ENCODE measurements at regions not wholly inside any gene's neighbourhood (a gene's known extent, or its start where the extent isn't known, plus 50 kb on each side); places are given as distances from the start of the nearest gene placed in this dataset.

GRCh38 chr2:21294446-21294845 is 170.7 kb downstream of the TDRD15 start:
- Histone ChIP-seq H3K27ac (ENCODE audit: low read depth, low read length) (no peak overlapping the region), H3K4me1 (ENCODE audit: control insufficient read depth, insufficient read depth, low read length) (peaks cover 2% of the 10 kb centered on the region), H3K4me3 (ENCODE audit: low read length) (no peak overlapping the region), H3K27me3 (ENCODE audit: control insufficient read depth, insufficient read depth, low read length) (no peaks in the 10 kb centered on the region), H3K9ac (ENCODE audit: low read length) (no peak overlapping the region), H3K36me3 (ENCODE audit: control insufficient read depth, insufficient read depth, low read length) (no peaks in the 10 kb centered on the region)

GRCh38 chr2:21299411-21299810 is 175.6 kb downstream of the TDRD15 start:
- Histone ChIP-seq H3K27ac (ENCODE audit: low read depth, low read length) (no peak overlapping the region), H3K9ac (ENCODE audit: low read length) (no peak overlapping the region), H3K4me1 (ENCODE audit: control insufficient read depth, insufficient read depth, low read length) (no peaks in the 10 kb centered on the region), H3K36me3 (ENCODE audit: control insufficient read depth, insufficient read depth, low read length) (no peaks in the 10 kb centered on the region), H3K4me3 (ENCODE audit: low read length) (no peak overlapping the region), H3K27me3 (ENCODE audit: control insufficient read depth, insufficient read depth, low read length) (no peaks in the 10 kb centered on the region)

- Histone ChIP-seq H3K4me3 (ENCODE audit: low read length) (no peak overlapping the region), H3K27me3 (ENCODE audit: control insufficient read depth, insufficient read depth, low read length) (no peaks in the 10 kb centered on the region), H3K9ac (ENCODE audit: low read length) (no peak overlapping the region), H3K27ac (ENCODE audit: low read depth, low read length) (no peak overlapping the region), H3K4me1 (ENCODE audit: control insufficient read depth, insufficient read depth, low read length) (no peaks in the 10 kb centered on the region), H3K36me3 (ENCODE audit: control insufficient read depth, insufficient read depth, low read length) (no peaks in the 10 kb centered on the region)
Measured at GRCh38 chr2:21301871-21302455, 178.2 kb downstream of the TDRD15 start.

- Histone ChIP-seq H3K36me3 (ENCODE audit: control insufficient read depth, insufficient read depth, low read length) (no peaks in the 10 kb centered on the region), H3K9ac (ENCODE audit: low read length) (no peak overlapping the region), H3K4me3 (ENCODE audit: low read length) (no peak overlapping the region), H3K27ac (ENCODE audit: low read depth, low read length) (no peak overlapping the region), H3K4me1 (ENCODE audit: control insufficient read depth, insufficient read depth, low read length) (no peaks in the 10 kb centered on the region), H3K27me3 (ENCODE audit: control insufficient read depth, insufficient read depth, low read length) (no peaks in the 10 kb centered on the region)
Measured at GRCh38 chr2:21303876-21304275, 180.1 kb downstream of the TDRD15 start.

DNA sequence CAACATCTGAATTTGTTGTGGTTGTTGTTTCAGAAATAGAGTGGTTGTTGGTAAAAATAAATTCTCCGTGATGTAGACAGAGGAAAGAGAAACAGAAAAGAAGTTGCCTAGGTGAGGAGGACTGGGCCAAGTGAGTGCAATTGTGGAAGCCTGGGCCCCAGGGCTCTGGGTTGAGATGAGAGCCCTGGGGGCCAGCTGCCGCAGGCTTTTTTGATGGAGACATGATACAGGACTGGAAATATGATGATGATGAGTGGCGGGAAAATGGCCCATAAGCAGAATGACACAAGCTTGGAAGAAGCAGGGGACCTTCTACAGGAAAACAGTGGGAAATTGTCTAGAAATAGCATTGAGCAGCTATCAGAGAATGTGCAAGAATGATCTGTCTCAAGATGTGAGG is 181.8 kb downstream of the TDRD15 start:
- no peak overlapping the region for H3K9ac ChIP-seq (ENCODE audit: low read length)
- no peak overlapping the region for H3K4me3 ChIP-seq (ENCODE audit: low read length)
- no peak overlapping the region for H3K27ac ChIP-seq (ENCODE audit: low read depth, low read length)
- no peaks in the 10 kb centered on the region for H3K36me3 ChIP-seq (ENCODE audit: control insufficient read depth, insufficient read depth, low read length)
- no peaks in the 10 kb centered on the region for H3K27me3 ChIP-seq (ENCODE audit: control insufficient read depth, insufficient read depth, low read length)
- no peaks in the 10 kb centered on the region for H3K4me1 ChIP-seq (ENCODE audit: control insufficient read depth, insufficient read depth, low read length)

DNA sequence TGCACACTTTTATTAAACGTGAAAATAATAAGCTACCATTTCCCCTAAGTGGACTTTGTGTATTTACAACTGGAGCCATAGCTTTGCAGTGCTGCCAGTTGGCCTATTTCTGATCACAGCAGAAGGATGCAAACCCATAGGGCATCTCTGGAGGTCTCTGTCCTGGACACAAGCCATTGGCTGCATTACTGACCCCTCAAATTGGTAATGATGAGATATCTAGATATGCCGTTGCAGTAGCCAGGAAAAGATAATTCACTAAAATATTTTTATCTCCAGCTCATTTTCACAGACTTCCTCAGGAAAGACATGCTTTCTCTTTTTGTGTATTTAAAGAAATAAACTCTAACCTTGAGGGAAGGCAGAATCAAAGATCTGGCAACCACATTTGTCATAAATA is 182.5 kb downstream of the TDRD15 start:
- Histone ChIP-seq H3K27me3 (ENCODE audit: control insufficient read depth, insufficient read depth, low read length) (no peaks in the 10 kb centered on the region), H3K4me1 (ENCODE audit: control insufficient read depth, insufficient read depth, low read length) (no peaks in the 10 kb centered on the region), H3K27ac (ENCODE audit: low read depth, low read length) (no peak overlapping the region), H3K4me3 (ENCODE audit: low read length) (no peak overlapping the region), H3K36me3 (ENCODE audit: control insufficient read depth, insufficient read depth, low read length) (no peaks in the 10 kb centered on the region), H3K9ac (ENCODE audit: low read length) (no peak overlapping the region)

GRCh38 chr2:21307037-21307436 is 183.3 kb downstream of the TDRD15 start:
- no peaks in the 10 kb centered on the region for H3K36me3 ChIP-seq (ENCODE audit: control insufficient read depth, insufficient read depth, low read length)

DNA sequence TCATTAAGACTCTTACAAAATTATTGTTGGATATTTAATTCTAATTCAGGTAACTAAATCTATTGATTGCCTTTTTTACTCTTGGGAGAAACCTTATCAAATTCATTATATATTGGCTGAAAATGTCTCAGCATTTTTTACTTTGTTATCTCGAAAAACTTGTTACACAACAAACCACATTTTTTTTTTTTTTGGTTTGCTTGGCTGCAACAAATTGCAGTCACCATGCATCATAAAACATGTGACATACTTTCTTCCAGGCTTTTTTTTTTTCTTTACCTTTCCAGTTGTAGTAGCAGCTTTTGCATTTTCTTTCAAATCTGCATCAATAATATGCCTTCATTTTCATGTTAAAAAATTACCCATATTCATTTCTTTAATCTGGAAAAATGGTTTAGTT is 186.7 kb downstream of the TDRD15 start:
- no peak overlapping the region for H3K9ac ChIP-seq (ENCODE audit: low read length)
- H3K4me3 ChIP-seq (ENCODE audit: low read length) = no peak overlapping the region
- no peaks in the 10 kb centered on the region for H3K36me3 ChIP-seq (ENCODE audit: control insufficient read depth, insufficient read depth, low read length)
- H3K4me1 ChIP-seq (ENCODE audit: control insufficient read depth, insufficient read depth, low read length) = peaks cover 3% of the 10 kb centered on the region
- no peak overlapping the region for H3K27ac ChIP-seq (ENCODE audit: low read depth, low read length)
- no peaks in the 10 kb centered on the region for H3K27me3 ChIP-seq (ENCODE audit: control insufficient read depth, insufficient read depth, low read length)

More at GRCh38 chr2:21307037-21307436, 183.3 kb downstream of the TDRD15 start:
- Histone ChIP-seq H3K9ac (ENCODE audit: low read length) (no peak overlapping the region), H3K4me3 (ENCODE audit: low read length) (no peak overlapping the region), H3K4me1 (ENCODE audit: control insufficient read depth, insufficient read depth, low read length) (no peaks in the 10 kb centered on the region), H3K27ac (ENCODE audit: low read depth, low read length) (no peak overlapping the region), H3K27me3 (ENCODE audit: control insufficient read depth, insufficient read depth, low read length) (no peaks in the 10 kb centered on the region)

DNA sequence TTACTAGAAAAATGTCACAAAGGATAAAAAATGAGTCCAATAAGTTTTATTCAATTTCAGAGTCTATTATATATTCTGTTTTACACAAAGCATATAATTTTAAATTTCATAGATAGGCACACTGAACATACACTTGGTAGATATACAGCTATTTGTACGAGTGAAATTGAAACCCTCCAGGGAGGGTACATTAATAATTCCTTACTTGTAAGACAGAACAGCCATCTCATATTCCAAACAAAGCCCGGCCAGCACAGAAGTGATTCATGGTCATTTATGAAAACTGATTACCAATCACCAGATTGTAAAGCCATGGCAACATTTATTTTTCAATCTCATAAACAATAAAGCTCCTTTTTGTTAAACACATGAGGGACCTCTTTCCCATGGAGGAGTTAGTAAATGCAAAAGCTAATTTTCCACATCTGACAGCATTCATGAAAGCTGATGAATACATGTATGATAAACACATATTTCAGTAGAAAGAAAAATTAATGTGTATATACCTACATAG is 190.6 kb downstream of the TDRD15 start:
- Histone ChIP-seq H3K27me3 (ENCODE audit: control insufficient read depth, insufficient read depth, low read length) (no peaks in the 10 kb centered on the region), H3K36me3 (ENCODE audit: control insufficient read depth, insufficient read depth, low read length) (no peaks in the 10 kb centered on the region), H3K27ac (ENCODE audit: low read depth, low read length) (no peak overlapping the region), H3K9ac (ENCODE audit: low read length) (no peak overlapping the region), H3K4me1 (ENCODE audit: control insufficient read depth, insufficient read depth, low read length) (peaks cover 3% of the 10 kb centered on the region), H3K4me3 (ENCODE audit: low read length) (no peak overlapping the region)

DNA sequence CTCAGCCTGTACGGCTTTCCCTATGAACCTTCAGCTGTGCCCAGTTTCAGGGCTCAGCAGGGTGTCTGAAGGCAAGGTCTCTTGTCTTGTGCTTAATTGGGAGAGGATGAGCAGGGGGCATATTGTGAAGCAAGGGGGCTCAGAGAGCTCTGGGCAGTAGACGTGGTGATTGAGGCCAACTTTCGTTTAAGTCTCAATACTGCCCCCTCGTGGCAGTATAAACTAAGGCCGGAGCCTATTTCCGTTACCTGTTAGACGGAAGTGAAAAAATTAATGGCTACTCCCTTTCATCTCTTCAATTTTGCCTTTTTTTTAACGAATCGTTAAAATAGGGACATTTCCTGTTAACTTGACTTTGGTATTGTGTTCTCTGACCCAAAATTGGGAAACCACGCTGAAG is 193.4 kb downstream of the TDRD15 start:
- no peaks in the 10 kb centered on the region for H3K36me3 ChIP-seq (ENCODE audit: control insufficient read depth, insufficient read depth, low read length)
- H3K4me3 ChIP-seq (ENCODE audit: low read length) = no peak overlapping the region
- H3K9ac ChIP-seq (ENCODE audit: low read length) = no peak overlapping the region
- no peak overlapping the region for H3K27ac ChIP-seq (ENCODE audit: low read depth, low read length)
- H3K4me1 ChIP-seq (ENCODE audit: control insufficient read depth, insufficient read depth, low read length) = peaks cover 3% of the 10 kb centered on the region
- no peaks in the 10 kb centered on the region for H3K27me3 ChIP-seq (ENCODE audit: control insufficient read depth, insufficient read depth, low read length)

DNA sequence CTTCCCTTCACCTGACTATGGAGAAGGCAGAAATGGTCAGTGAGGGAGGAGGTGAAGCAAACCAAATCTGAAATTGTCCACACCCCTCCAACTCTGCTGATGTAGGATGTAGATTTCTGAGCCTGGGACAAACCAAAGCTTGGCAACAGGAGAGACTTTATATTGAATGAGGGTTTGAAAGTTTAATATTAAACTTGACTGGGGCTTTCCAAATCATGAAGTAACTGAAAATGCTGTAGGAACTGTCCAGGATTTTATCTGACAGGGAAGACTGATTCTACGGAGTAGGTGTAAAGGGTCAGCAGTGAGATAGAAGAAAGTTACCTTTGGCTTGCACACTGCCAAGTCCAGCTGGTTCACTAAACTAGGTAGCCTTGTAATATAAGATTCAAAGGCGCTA is 194.5 kb downstream of the TDRD15 start:
- Histone ChIP-seq H3K36me3 (ENCODE audit: control insufficient read depth, insufficient read depth, low read length) (no peaks in the 10 kb centered on the region), H3K4me3 (ENCODE audit: low read length) (no peak overlapping the region), H3K4me1 (ENCODE audit: control insufficient read depth, insufficient read depth, low read length) (peaks cover 3% of the 10 kb centered on the region), H3K9ac (ENCODE audit: low read length) (no peak overlapping the region), H3K27me3 (ENCODE audit: control insufficient read depth, insufficient read depth, low read length) (no peaks in the 10 kb centered on the region), H3K27ac (ENCODE audit: low read depth, low read length) (no peak overlapping the region)

GRCh38 chr2:21326152-21326551 is 202.4 kb downstream of the TDRD15 start:
- Histone ChIP-seq H3K27me3 (ENCODE audit: control insufficient read depth, insufficient read depth, low read length) (no peaks in the 10 kb centered on the region), H3K4me1 (ENCODE audit: control insufficient read depth, insufficient read depth, low read length) (no peaks in the 10 kb centered on the region), H3K4me3 (ENCODE audit: low read length) (no peak overlapping the region), H3K9ac (ENCODE audit: low read length) (no peak overlapping the region), H3K27ac (ENCODE audit: low read depth, low read length) (no peak overlapping the region), H3K36me3 (ENCODE audit: control insufficient read depth, insufficient read depth, low read length) (no peaks in the 10 kb centered on the region)

DNA sequence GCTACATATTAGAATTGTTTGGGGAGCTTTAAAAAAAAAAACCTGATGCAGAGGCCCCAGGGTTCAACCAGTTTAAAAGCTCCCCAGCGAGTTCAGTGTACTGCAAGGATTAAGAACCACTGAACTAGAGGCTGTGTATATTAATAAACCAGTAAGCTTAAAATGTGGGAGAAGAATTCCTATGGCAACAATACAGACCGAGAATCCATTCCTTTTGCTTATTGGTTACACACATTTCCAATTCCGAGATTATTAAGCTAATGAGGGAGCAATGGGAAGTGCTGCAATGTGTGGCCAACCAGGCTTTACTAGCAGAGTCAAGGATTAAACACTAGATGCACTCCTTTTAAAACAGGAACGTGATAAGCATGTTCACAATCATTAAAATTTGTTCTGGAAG is 204.4 kb downstream of the TDRD15 start:
- Histone ChIP-seq H3K4me1 (ENCODE audit: control insufficient read depth, insufficient read depth, low read length) (no peaks in the 10 kb centered on the region), H3K36me3 (ENCODE audit: control insufficient read depth, insufficient read depth, low read length) (no peaks in the 10 kb centered on the region), H3K27me3 (ENCODE audit: control insufficient read depth, insufficient read depth, low read length) (no peaks in the 10 kb centered on the region), H3K27ac (ENCODE audit: low read depth, low read length) (no peak overlapping the region), H3K9ac (ENCODE audit: low read length) (no peak overlapping the region), H3K4me3 (ENCODE audit: low read length) (no peak overlapping the region)

Data from rectal smooth muscle tissue (tissue), 1 donor.